Parathyroid adenoma (tissue), 2 donors: ENCODE measurements at regions not wholly inside any gene's neighbourhood (a gene's known extent, or its start where the extent isn't known, plus 50 kb on each side); places are given as distances from the start of the nearest gene placed in this dataset.

ENCODE experiments used
- H2AFZ ChIP-seq: fragments of 300-600 bp; sonication (generic); one replicate; pipeline ENCODE4 v1.7.0; 2017; ENCODE audit warnings: antibody characterized with exemption, mild to moderate bottlenecking
- H3K27ac ChIP-seq: fragments of 300-600 bp; sonication (generic); one replicate; pipeline ENCODE4 v1.7.0; 2017
- H3K27me3 ChIP-seq: fragments of 300-600 bp; sonication (generic); one replicate; pipeline ENCODE4 v1.7.0; 2017; ENCODE audit warnings: low read length; ENCODE audit not compliant: control insufficient read depth, insufficient read depth
- H3K36me3 ChIP-seq: fragments of 300-600 bp; sonication (generic); one replicate; pipeline ENCODE4 v1.7.0; 2017; ENCODE audit warnings: low read length; ENCODE audit not compliant: control insufficient read depth, insufficient read depth
- H3K4me1 ChIP-seq: fragments of 300-600 bp; sonication (generic); one replicate; pipeline ENCODE4 v1.7.0; 2017; ENCODE audit warnings: control low read depth
- H3K4me2 ChIP-seq: fragments of 300-600 bp; sonication (generic); one replicate; pipeline ENCODE4 v1.7.0; 2017; ENCODE audit warnings: low read length
- H3K4me3 ChIP-seq: fragments of 300-600 bp; sonication (generic); one replicate; pipeline ENCODE4 v1.7.0; 2017; ENCODE audit warnings: low read depth, low read length
- H3K79me2 ChIP-seq: fragments of 300-600 bp; sonication (generic); one replicate; pipeline ENCODE4 v1.7.0; 2017; ENCODE audit warnings: control low read depth
- H3K9ac ChIP-seq: fragments of 300-600 bp; sonication (generic); one replicate; pipeline ENCODE4 v1.7.0; 2017; ENCODE audit warnings: mild to moderate bottlenecking
- H3K9me3 ChIP-seq: fragments of 300-600 bp; sonication (generic); one replicate; pipeline ENCODE4 v1.7.0; 2017; ENCODE audit warnings: low read length; ENCODE audit not compliant: control insufficient read depth
- TF ChIP-seq, protein P1 (sequence below): fragments of 300-600 bp; sonication (generic); IDR thresholded peaks from one replicate; pipeline ENCODE4 v1.7.0; 2017; ENCODE audit warnings: antibody characterized with exemption, mild to moderate bottlenecking
- donor health status: primary hyperparathyroidism.

DNA sequence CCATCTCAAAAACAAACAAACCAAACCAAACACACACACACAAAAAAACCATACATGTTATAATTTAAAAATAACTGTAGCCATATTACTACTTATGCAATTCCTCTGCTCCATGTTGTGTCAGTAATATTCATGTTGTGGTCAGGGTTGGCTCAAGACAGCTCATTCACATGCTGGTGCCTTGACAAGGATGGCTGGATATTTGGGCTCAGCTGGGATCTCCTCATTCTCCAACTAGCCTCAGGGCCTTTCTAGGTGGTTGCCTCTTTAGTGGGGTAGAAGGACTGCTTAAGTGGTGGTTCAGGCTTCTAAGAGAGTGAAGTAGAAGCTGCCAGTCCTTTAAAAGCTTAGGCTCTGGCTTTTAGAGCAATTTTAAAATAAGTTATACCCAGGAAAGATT, 189.3 kb downstream of the ADRA2A start:
- no peak overlapping the region for H3K4me2 ChIP-seq
- TF ChIP-seq, protein P1, sequence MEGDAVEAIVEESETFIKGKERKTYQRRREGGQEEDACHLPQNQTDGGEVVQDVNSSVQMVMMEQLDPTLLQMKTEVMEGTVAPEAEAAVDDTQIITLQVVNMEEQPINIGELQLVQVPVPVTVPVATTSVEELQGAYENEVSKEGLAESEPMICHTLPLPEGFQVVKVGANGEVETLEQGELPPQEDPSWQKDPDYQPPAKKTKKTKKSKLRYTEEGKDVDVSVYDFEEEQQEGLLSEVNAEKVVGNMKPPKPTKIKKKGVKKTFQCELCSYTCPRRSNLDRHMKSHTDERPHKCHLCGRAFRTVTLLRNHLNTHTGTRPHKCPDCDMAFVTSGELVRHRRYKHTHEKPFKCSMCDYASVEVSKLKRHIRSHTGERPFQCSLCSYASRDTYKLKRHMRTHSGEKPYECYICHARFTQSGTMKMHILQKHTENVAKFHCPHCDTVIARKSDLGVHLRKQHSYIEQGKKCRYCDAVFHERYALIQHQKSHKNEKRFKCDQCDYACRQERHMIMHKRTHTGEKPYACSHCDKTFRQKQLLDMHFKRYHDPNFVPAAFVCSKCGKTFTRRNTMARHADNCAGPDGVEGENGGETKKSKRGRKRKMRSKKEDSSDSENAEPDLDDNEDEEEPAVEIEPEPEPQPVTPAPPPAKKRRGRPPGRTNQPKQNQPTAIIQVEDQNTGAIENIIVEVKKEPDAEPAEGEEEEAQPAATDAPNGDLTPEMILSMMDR = no peak
- H3K4me3 ChIP-seq = no peak overlapping the region
- H3K9ac ChIP-seq = no peak overlapping the region
- H3K9me3 ChIP-seq = no peaks in the 10 kb centered on the region
- no peaks in the 10 kb centered on the region for H3K36me3 ChIP-seq
- no peak overlapping the region for H3K27ac ChIP-seq
- no peak overlapping the region for H2AFZ ChIP-seq
- no peaks in the 10 kb centered on the region for H3K27me3 ChIP-seq
- H3K4me1 ChIP-seq = no peaks in the 10 kb centered on the region
- no peaks in the 10 kb centered on the region for H3K79me2 ChIP-seq

DNA sequence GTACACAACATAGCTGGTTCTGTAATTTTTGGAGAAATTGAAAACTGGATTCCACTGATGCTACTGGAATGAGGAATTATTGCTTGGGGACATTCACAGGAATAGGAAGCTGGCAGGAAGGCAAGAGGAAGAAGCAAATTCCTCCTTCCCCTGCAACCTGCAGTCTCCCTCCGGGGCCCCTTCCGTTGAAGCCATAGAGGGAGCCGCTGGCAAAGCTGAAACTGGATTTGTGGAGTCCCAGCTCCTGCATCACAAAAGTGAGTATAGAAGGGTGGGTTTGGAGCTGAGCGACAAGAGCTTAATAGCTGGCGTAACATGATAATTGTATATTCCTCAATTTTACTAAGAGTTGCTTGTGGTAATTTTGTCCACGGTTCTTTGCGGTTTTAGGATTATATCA, 190.8 kb downstream of the ADRA2A start:
- H3K27ac ChIP-seq = no peak overlapping the region
- no peaks in the 10 kb centered on the region for H3K79me2 ChIP-seq
- no peak overlapping the region for H3K9ac ChIP-seq
- no peak overlapping the region for H3K4me2 ChIP-seq
- H2AFZ ChIP-seq = no peak overlapping the region
- no peaks in the 10 kb centered on the region for H3K9me3 ChIP-seq
- no peaks in the 10 kb centered on the region for H3K4me1 ChIP-seq
- no peaks in the 10 kb centered on the region for H3K36me3 ChIP-seq
- H3K27me3 ChIP-seq = no peaks in the 10 kb centered on the region
- TF ChIP-seq, protein P1 = no peak
- no peak overlapping the region for H3K4me3 ChIP-seq

DNA sequence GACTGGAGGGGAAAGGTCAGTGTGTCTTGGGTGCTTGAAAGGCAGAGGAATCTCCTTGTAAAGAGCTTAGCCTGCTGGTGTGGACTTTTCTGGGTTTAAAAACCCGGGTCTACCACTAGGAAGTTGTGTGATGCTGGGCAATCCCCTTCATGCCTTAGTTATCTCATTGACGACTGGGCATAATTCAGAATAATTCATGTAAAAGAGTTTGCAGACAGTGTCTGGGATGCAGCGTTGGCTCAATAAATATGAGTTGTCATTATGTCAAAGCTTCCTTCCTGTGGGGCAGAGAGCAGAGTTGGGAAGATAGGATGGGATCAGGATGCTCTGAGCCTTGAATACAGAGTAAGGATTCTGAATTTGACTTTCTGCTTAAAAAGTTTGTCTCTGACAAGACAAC, 196.4 kb downstream of the ADRA2A start:
- no peak overlapping the region for H3K27ac ChIP-seq

DNA sequence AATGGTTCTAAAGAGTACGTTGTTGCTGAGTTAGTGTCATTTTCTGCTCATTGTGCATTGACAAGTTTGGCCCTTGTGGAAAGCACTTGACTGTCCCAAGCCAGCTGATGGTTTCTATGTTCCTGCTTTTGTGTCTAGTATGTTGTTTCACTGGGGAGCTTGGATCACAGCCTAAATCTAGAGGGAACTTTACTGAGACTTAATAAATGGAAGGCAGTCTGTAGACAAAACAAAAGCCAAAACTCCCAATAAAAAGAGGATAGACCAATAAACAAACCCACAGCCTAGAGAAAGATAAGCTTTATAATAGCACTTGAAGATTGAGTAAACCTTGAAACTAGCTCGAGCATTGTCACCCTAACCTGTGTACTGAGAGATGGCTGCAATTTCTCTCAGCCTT, 196.8 kb downstream of the ADRA2A start:
- no peak overlapping the region for H3K9ac ChIP-seq
- no peaks in the 10 kb centered on the region for H3K27me3 ChIP-seq
- no peak overlapping the region for H3K4me2 ChIP-seq
- H3K79me2 ChIP-seq = no peaks in the 10 kb centered on the region
- no peak overlapping the region for H2AFZ ChIP-seq
- TF ChIP-seq, protein P1 = no peak
- H3K4me1 ChIP-seq = no peaks in the 10 kb centered on the region
- H3K4me3 ChIP-seq = no peak overlapping the region
- H3K27ac ChIP-seq = no peak overlapping the region
- no peaks in the 10 kb centered on the region for H3K36me3 ChIP-seq
- no peaks in the 10 kb centered on the region for H3K9me3 ChIP-seq

More for the DNA sequence above, 196.4 kb downstream of the ADRA2A start:
- Histone ChIP-seq H3K9ac (no peak overlapping the region), H3K36me3 (no peaks in the 10 kb centered on the region), H3K4me1 (no peaks in the 10 kb centered on the region), H2AFZ (no peak overlapping the region), H3K79me2 (no peaks in the 10 kb centered on the region), H3K4me3 (no peak overlapping the region), H3K27me3 (no peaks in the 10 kb centered on the region), H3K9me3 (no peaks in the 10 kb centered on the region), H3K4me2 (no peak overlapping the region)
- TF ChIP-seq, protein P1 = no peak

DNA sequence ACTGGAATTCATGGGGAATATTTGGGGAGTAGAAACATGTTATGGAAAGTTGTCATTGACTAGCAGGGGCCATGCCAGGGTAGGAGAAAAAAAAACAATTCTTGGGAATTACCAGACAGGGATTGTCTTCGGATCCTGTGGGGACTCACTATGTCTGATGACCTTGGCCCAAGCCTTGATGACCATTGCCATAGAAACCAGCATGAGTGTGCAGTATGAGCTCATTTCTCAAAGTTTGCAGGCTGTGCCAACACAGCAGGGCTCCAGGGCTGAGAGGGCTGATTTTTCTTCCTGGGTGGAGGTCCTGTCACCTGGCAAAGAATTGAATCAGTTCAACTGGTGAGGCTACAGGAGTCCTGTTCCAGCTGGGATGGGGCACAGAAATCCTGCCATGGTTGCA, 198.3 kb downstream of the ADRA2A start:
- Histone ChIP-seq H3K27me3 (no peaks in the 10 kb centered on the region), H3K36me3 (no peaks in the 10 kb centered on the region), H3K9me3 (no peaks in the 10 kb centered on the region), H3K27ac (no peak overlapping the region), H3K4me2 (no peak overlapping the region), H3K4me1 (no peaks in the 10 kb centered on the region), H2AFZ (no peak overlapping the region), H3K4me3 (no peak overlapping the region), H3K79me2 (no peaks in the 10 kb centered on the region), H3K9ac (no peak overlapping the region)
- TF ChIP-seq, protein P1 = no peak
